K562 (cell line): ENCODE measurements at regions not wholly inside any gene's neighbourhood (a gene's known extent, or its start where the extent isn't known, plus 50 kb on each side); places are given as distances from the start of the nearest gene placed in this dataset.

ENCODE experiments used
- ATAC-seq: fragments of 200-7000 bp; cut with Tn5 transposase; 3 replicates; pipeline ENCODE4 v1.9.1; 2020; ENCODE audit warnings: moderate library complexity
- BruUV-seq: library from RNA; stranded (reverse); fragments of 400-500 nt; replicated peaks from 2 replicates; lab custom pipeline; 2021; lab: Mats Ljungman, UMichigan
- CTCF ChIA-PET: fragments of 300-600 bp; formaldehyde crosslinking; extraction: SDS; loops from one replicate; lab custom pipeline; 2021; ENCODE audit warnings: low intra/inter-chr PET ratio; lab: Yijun Ruan, JAX
- POLR2A ChIA-PET: fragments of 300-600, 350-650 bp; sonication (Branson Sonifier 250); formaldehyde crosslinking; extraction: SDS; loops from one replicate; lab custom pipeline; 2021; ENCODE audit warnings: antibody characterized with exemption, inconsistent platforms; lab: Yijun Ruan, JAX
- DNase-seq, 4 experiments: peaks; one replicate each; pipeline versions ENCODE4 v3.0.0 to v3.0.0-alpha.2; 2011 to 2018; ENCODE audit warnings: low spot score in 3 of 4, mixed read lengths in 3 of 4; ENCODE audit errors: extremely low read depth in 1 of 4
- FAIRE-seq: peaks from 2 replicates; lab custom pipeline; 2011; peaks lifted over from hg19 to GRCh38; lab: Jason Lieb, UNC
- H2AFZ ChIP-seq: 2 replicates; pipeline ENCODE4 v1.6.0; 2011; ENCODE audit warnings: low read depth, low read length, control low read depth, inconsistent platforms
- H3K27ac ChIP-seq: fragments of 200-600 bp; 3 replicates; pipeline ENCODE4 v1.8.0; 2011; ENCODE audit warnings: low read depth, mild to moderate bottlenecking, control low read depth, inconsistent platforms, low read length, moderate library complexity, mixed read lengths; ENCODE audit errors: extremely low read depth
- H3K27me3 ChIP-seq, 2 experiments: fragments of 300-600 bp in 1 of 2; 2 replicates in 1 of 2; 3 replicates in 1 of 2; pipeline versions ENCODE4 v1.6.0 to v1.8.0; 2011; ENCODE audit warnings: inconsistent platforms in 2 of 2, low read length in 2 of 2, mild to moderate bottlenecking in 1 of 2, mixed read lengths in 1 of 2, moderate library complexity in 1 of 2; ENCODE audit not compliant: control insufficient read depth in 2 of 2, insufficient read depth in 2 of 2
- H3K36me3 ChIP-seq: fragments of 300-600 bp; 3 replicates; pipeline ENCODE4 v1.8.0; 2011; ENCODE audit warnings: mild to moderate bottlenecking, low read length, inconsistent platforms; ENCODE audit not compliant: control insufficient read depth, insufficient read depth
- H3K4me1 ChIP-seq, 2 experiments: fragments of 200-600 bp in 1 of 2; replicated peaks in 1 of 2; 2 replicates in 1 of 2; 3 replicates in 1 of 2; pipeline versions ENCODE4 v1.5.1 to v1.8.0; 2011; ENCODE audit warnings: inconsistent platforms in 2 of 2, low read length in 2 of 2, mild to moderate bottlenecking in 1 of 2, mixed read lengths in 1 of 2, moderate library complexity in 1 of 2; ENCODE audit not compliant: control insufficient read depth in 2 of 2, insufficient read depth in 2 of 2
- H3K4me2 ChIP-seq: 2 replicates; pipeline ENCODE4 v1.6.1; 2011; ENCODE audit warnings: low read length, control low read depth, inconsistent platforms, mixed read lengths; ENCODE audit not compliant: insufficient read depth
- H3K4me3 ChIP-seq: fragments of 200-600 bp; sonication (generic), shearing (Covaris generic); 2 replicates; pipeline ENCODE4 v1.5.1; 2016; ENCODE audit warnings: control low read depth, inconsistent platforms
- H3K79me2 ChIP-seq: fragments of 200-600 bp; 3 replicates; pipeline ENCODE4 v1.8.0; 2011; ENCODE audit warnings: low read length, inconsistent platforms; ENCODE audit not compliant: control insufficient read depth, insufficient read depth
- H3K9ac ChIP-seq, 2 experiments: 2 replicates each; pipeline versions ENCODE4 v1.6.0 to v1.6.1; 2011; ENCODE audit warnings: low read depth in 2 of 2, low read length in 2 of 2, control low read depth in 1 of 2, inconsistent platforms in 1 of 2, mild to moderate bottlenecking in 1 of 2, mixed read lengths in 1 of 2; ENCODE audit not compliant: insufficient read depth in 1 of 2
- H3K9me1 ChIP-seq: one replicate; pipeline ENCODE4 v1.6.0; 2011; ENCODE audit warnings: inconsistent platforms, mild to moderate bottlenecking, low read length, moderate library complexity; ENCODE audit not compliant: control insufficient read depth, insufficient read depth
- H3K9me3 ChIP-seq: replicated peaks from 2 replicates; pipeline ENCODE4 v1.5.1; 2011; ENCODE audit warnings: low read depth, low read length, inconsistent platforms; ENCODE audit not compliant: control insufficient read depth, insufficient read depth
- H4K20me1 ChIP-seq: replicated peaks from 2 replicates; pipeline ENCODE4 v1.6.1; 2011; ENCODE audit warnings: low read length, inconsistent platforms, mixed read lengths; ENCODE audit not compliant: control insufficient read depth, insufficient read depth
- ATF2 ChIP-seq: sonication (generic); formaldehyde crosslinking; IDR thresholded peaks from 2 replicates; pipeline ENCODE4 v1.8.1; 2022; ENCODE audit warnings: missing genetic modification reagents
- CREB5 ChIP-seq: fragments of 250-450 bp; sonication (Bioruptor Pico); IDR thresholded peaks from 2 replicates; pipeline ENCODE4 v1.5.0; 2020; ENCODE audit warnings: mild to moderate bottlenecking
- EP400 ChIP-seq: fragments of 450-650 bp; IDR thresholded peaks from 2 replicates; pipeline ENCODE4 v1.6.1; 2017; ENCODE audit warnings: antibody characterized with exemption, mild to moderate bottlenecking, moderate library complexity
- GTF2F1 ChIP-seq: IDR thresholded peaks from 2 replicates; pipeline ENCODE4 v1.6.1; 2011; ENCODE audit warnings: low read depth, low read length, improper control_type of control experiment
- HMGXB4 ChIP-seq: sonication (generic); formaldehyde crosslinking; IDR thresholded peaks from 2 replicates; pipeline ENCODE4 v1.8.1; 2023; ENCODE audit warnings: mild to moderate bottlenecking, missing genetic modification reagents
- IRF2 ChIP-seq: sonication (generic); formaldehyde crosslinking; IDR thresholded peaks from 2 replicates; pipeline ENCODE4 v1.8.1; 2022; ENCODE audit warnings: mild to moderate bottlenecking, missing genetic modification reagents
- KLF1 ChIP-seq: fragments of 450-650 bp; IDR thresholded peaks from 2 replicates; pipeline ENCODE4 v1.6.1; 2016; ENCODE audit warnings: missing genetic modification characterization, missing compliant biosample characterization
- MCM3 ChIP-seq: fragments of 450-650 bp; IDR thresholded peaks from 2 replicates; pipeline ENCODE4 v1.6.1; 2016
- NFE2 ChIP-seq: IDR thresholded peaks from 2 replicates; pipeline ENCODE4 v1.6.1; 2014; ENCODE audit warnings: antibody characterized with exemption, low read depth
- NR1H2 ChIP-seq: sonication (generic); formaldehyde crosslinking; IDR thresholded peaks from 2 replicates; pipeline ENCODE4 v1.4.0; 2020; ENCODE audit warnings: mild to moderate bottlenecking, missing genetic modification reagents
- NUFIP1 ChIP-seq: fragments of 450-650 bp; IDR thresholded peaks from 2 replicates; pipeline ENCODE4 v1.6.1; 2018; ENCODE audit not compliant: partially characterized antibody
- TBL1XR1 ChIP-seq, 2 experiments: IDR thresholded peaks; 2 replicates each; pipeline ENCODE4 v1.6.1; 2012; ENCODE audit warnings: improper control_type of control experiment in 2 of 2, low read length in 2 of 2, mild to moderate bottlenecking in 1 of 2
- XRCC3 ChIP-seq: fragments of 450-650 bp; IDR thresholded peaks from 2 replicates; pipeline ENCODE4 v1.6.1; 2017; ENCODE audit warnings: mild to moderate bottlenecking, moderate library complexity
- ZC3H11A ChIP-seq: IDR thresholded peaks from 2 replicates; pipeline ENCODE4 v1.6.1; 2012; ENCODE audit warnings: low read depth, low read length, improper control_type of control experiment
- ZNF511 ChIP-seq: sonication (generic); formaldehyde crosslinking; IDR thresholded peaks from 2 replicates; pipeline ENCODE4 v1.8.0; 2022; ENCODE audit warnings: mild to moderate bottlenecking, missing genetic modification reagents
- WGBS: fragments of 100-300 bp; shearing (Covaris generic); methylation state at CpG from one replicate; pipeline ENCODE4 v1.1.6; 2016; ENCODE audit warnings: low coverage, mixed read lengths; ENCODE audit not compliant: insufficient coverage; ENCODE audit errors: missing lambda C conversion rate; 5-methylcytosine and 5-hydroxymethylcytosine counted together
- in situ Hi-C: fragments of 300-500 bp; cut with MboI; formaldehyde crosslinking; loops from 4 replicates; pipeline ENCODE4 v1.15.0; 2018; ENCODE audit warnings: inconsistent platforms, mixed read lengths
- intact Hi-C: fragments of 100-400 bp; cut with micrococcal nuclease; formaldehyde crosslinking; loops from 2 replicates; pipeline ENCODE4 v1.14.2; 2022

GRCh38 chr18:59760212-59760611 lies 63.0 kb upstream of the CCBE1 start:
- 0% methylated on average over 4 of the region's 4 CpGs for WGBS
- Histone ChIP-seq H4K20me1 (no peaks in the 10 kb centered on the region), H3K4me1 (no peaks in the 10 kb centered on the region), H3K4me3 (no peak overlapping the region), H3K9ac (no peak overlapping the region), H3K79me2 (no peaks in the 10 kb centered on the region), H3K27ac (no peak overlapping the region), H3K36me3 (no peaks in the 10 kb centered on the region), H3K4me2 (no peak overlapping the region), H3K27me3 (no peaks in the 10 kb centered on the region), H2AFZ (no peak overlapping the region), H3K9me1 (no peaks in the 10 kb centered on the region), H3K9me3 (no peaks in the 10 kb centered on the region)
- DNase-seq (no peak), ATAC-seq (no peak), FAIRE-seq (no peak)
- ChIA-PET POLR2A (no interaction called here), CTCF (no interaction called here)
- in situ Hi-C loops = no loop called here
- no peak for TF ChIP-seq EP400
- no peak for TF ChIP-seq ATF2 (CRISPR knock-in tag)
- no peak for TF ChIP-seq MCM3
- no peak for TF ChIP-seq NFE2
- TF ChIP-seq KLF1 (tag) = no peak
- no peak for TF ChIP-seq IRF2
- no peak for TF ChIP-seq ZNF511 (CRISPR knock-in tag)
- no peak for TF ChIP-seq TBL1XR1 (IDR thresholded peaks at IDR 0.05; ENCODE audit: low read length in 2 of 2)
- no peak for TF ChIP-seq CREB5 (CRISPR knock-in tag)
- no peak for TF ChIP-seq XRCC3
- TF ChIP-seq ZC3H11A = no peak
- TF ChIP-seq NUFIP1 = no peak
- TF ChIP-seq GTF2F1 = no peak
- no peak for TF ChIP-seq NR1H2 (CRISPR knock-in tag)
- no peak for TF ChIP-seq HMGXB4 (CRISPR knock-in tag)
- BruUV-seq = no TSS peak
- intact Hi-C loops = no loop called here
